ENCODE measurements at regions not wholly inside any gene's neighbourhood (a gene's known extent, or its start where the extent isn't known, plus 50 kb on each side); places are given as distances from the start of the nearest gene placed in this dataset.

DNA sequence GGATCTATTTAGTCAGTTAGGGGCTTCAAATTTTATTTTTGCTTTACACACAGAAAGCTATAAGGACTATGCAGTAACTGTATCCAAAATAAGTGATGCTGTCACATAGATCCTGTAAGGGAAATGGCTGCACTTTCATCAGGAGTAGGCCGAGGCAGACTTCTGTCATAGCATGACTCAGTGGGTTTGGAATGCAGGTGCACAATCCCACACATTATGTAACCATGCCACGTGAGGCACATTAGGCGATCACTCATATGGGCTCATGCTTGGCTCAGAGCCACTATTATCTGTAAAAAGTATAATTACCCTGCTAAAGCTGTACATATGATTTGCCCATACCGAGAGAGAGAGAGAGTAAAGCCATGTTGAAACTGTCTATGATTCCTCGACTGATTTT is 1189.4 kb upstream of the EYS start:
- no peak overlapping the region for H3K27ac ChIP-seq
- TF ChIP-seq, protein P1, sequence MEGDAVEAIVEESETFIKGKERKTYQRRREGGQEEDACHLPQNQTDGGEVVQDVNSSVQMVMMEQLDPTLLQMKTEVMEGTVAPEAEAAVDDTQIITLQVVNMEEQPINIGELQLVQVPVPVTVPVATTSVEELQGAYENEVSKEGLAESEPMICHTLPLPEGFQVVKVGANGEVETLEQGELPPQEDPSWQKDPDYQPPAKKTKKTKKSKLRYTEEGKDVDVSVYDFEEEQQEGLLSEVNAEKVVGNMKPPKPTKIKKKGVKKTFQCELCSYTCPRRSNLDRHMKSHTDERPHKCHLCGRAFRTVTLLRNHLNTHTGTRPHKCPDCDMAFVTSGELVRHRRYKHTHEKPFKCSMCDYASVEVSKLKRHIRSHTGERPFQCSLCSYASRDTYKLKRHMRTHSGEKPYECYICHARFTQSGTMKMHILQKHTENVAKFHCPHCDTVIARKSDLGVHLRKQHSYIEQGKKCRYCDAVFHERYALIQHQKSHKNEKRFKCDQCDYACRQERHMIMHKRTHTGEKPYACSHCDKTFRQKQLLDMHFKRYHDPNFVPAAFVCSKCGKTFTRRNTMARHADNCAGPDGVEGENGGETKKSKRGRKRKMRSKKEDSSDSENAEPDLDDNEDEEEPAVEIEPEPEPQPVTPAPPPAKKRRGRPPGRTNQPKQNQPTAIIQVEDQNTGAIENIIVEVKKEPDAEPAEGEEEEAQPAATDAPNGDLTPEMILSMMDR (IDR thresholded peaks at IDR 0.05): no peak
- TF ChIP-seq ZFX (IDR thresholded peaks at IDR 0.05; ENCODE audit: borderline replicate concordance): no peak

DNA sequence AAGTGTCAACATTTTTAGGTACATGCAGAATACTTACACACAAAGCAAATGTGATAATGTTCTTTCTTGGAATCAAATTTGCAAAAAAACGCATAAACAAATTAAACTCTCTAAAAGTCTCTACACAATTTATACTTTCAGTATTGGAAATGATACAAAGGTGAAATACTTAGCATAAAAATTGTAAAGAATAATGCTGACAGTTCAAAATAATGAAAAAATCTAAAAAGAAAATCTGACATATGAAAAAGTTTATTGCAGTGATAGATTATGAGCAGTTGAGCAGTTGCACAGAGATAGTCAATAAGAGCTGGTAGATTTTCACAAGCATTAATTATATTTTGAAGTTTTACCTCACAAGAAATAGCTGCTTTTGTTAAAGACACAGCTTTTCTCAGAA is 1176.4 kb upstream of the EYS start:
- TF ChIP-seq ZFX (IDR thresholded peaks at IDR 0.05; ENCODE audit: borderline replicate concordance): no peak
- TF ChIP-seq, protein P1 (IDR thresholded peaks at IDR 0.05): no peak
- no peak overlapping the region for H3K27ac ChIP-seq

DNA sequence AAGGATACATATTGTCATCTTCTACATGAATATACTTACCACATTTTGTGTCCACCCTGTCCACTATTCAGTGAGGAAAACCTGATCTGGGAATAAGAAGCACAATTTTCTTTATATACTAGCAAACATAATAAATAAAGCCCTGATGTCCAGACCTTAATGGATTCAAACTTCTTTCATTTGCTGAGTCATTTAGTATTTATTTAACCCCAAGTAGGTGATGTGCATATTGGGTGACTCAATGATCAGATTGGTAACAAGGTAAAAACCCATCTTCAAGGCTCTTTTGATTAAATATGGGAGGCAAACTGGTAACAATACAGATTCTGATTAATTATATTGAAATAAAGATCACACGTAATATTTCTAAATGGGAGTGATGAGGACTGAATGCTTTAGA is 1159.8 kb upstream of the EYS start:
- H3K27ac ChIP-seq: no peak overlapping the region
- TF ChIP-seq ZFX (IDR thresholded peaks at IDR 0.05; ENCODE audit: borderline replicate concordance): no peak
- TF ChIP-seq, protein P1 (IDR thresholded peaks at IDR 0.05): no peak

DNA sequence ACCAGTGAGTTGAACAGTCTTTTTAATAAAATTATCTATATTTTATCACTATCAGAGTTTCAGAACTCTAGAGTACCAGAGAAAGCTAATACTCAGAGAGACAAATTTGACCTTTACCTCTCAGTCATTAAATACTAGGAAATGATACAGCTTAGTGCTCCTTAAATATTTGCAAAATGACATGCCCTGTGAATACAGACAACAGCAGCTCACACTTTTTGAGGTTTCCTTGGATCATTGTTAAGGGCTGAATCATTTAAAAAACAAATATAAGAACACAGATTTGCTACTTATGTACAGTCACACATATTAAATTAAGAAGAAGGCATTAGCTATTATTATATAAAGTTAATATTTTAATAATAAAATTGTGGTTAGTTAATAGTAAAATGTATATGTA is 1158.7 kb upstream of the EYS start:
- no peak overlapping the region for H3K27ac ChIP-seq
- no peak for TF ChIP-seq ZFX (IDR thresholded peaks at IDR 0.05; ENCODE audit: borderline replicate concordance)
- TF ChIP-seq, protein P1 (IDR thresholded peaks at IDR 0.05): no peak

DNA sequence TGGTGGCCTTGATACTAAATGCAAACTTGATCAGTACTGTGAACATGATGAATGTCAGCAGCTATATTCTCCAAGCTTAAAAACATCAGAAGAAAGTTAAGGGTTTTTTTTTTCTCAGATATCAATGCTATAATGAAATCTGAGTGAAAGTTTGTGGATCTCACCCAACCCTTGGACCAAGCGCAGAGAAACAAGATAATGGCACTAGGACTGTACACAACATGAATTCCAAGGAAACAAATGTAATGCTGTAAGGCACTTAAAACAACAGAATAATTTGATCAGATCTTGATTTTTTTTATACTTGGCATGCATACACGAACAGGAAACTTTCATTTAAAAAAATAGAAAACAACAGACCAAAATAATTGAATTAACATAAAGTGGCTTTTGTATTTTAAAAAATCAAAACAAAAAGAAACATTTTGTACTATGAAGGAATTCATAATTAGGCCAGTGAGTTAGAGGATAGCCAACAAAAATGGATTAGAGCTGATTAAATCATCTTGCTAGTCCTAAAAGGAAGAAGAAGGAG is 1154.0 kb upstream of the EYS start:
- H3K27ac ChIP-seq: no peak overlapping the region
- no peak for TF ChIP-seq ZFX (IDR thresholded peaks at IDR 0.05; ENCODE audit: borderline replicate concordance)
- TF ChIP-seq, protein P1 (IDR thresholded peaks at IDR 0.05): no peak

DNA sequence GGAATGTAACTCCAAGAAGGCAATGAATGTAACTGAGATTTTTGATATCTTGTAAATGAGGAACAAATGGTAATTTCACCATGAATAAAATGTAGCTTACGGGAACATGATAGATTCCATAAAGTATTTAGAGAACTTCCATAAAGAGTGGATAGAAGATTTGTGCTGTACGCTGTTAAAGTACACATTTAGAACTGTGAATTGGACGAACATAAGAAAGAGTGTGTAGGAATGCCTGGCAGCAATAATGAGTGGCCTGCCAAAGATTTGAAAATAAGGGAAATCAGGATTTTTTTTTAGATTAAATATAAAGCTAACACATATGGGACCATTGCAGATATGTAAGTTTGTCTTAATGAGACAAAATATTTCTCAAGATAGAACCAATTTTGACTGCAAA is 1153.3 kb upstream of the EYS start:
- H3K27ac ChIP-seq: no peak overlapping the region
- no peak for TF ChIP-seq ZFX (IDR thresholded peaks at IDR 0.05; ENCODE audit: borderline replicate concordance)
- TF ChIP-seq, protein P1 (IDR thresholded peaks at IDR 0.05): no peak

DNA sequence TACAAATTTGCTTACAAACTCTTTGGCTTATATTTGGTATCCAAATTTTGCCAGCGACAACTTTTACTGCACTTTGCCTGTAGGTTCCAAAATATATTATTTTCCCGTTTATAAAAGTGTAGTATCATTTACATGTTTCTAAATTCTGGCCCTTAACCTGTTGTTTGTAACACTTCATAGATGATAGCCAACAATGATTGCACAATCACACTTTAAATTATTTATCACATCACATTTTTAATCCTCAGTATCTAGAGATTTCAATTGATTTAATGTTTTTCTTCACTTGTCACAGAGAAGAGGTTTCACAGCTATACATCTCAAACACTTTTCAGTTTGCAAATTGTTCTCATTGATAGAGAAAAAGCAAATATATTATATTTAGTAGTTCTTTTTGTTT is 1151.2 kb upstream of the EYS start:
- H3K27ac ChIP-seq: no peak overlapping the region
- TF ChIP-seq, protein P1 (IDR thresholded peaks at IDR 0.05): no peak
- no peak for TF ChIP-seq ZFX (IDR thresholded peaks at IDR 0.05; ENCODE audit: borderline replicate concordance)
